Adipose tissue (tissue), 3 donors: ENCODE measurements at regions not wholly inside any gene's neighbourhood (a gene's known extent, or its start where the extent isn't known, plus 50 kb on each side); places are given as distances from the start of the nearest gene placed in this dataset.

ENCODE experiments used
- H3K27ac ChIP-seq: one replicate; pipeline ENCODE4 v1.5.1; 2013; ENCODE audit warnings: low read depth, low read length
- WGBS, 3 donors: extraction: QIAGEN DNeasy Blood & Tissue Kit; methylation state at CpG; one replicate each; pipeline ENCODE4 v1.1.7; 2013; 5-methylcytosine and 5-hydroxymethylcytosine counted together
- donor health status: healthy with polysubstance abuse.
- donor health status: Bipolar disorder and iron deficiency.
- donor health status: healthy.

- H3K27ac ChIP-seq = no peak overlapping the region
- 82 to 84% (median 83%) methylated on average over 3 of the region's 3 CpGs for WGBS, 3 donors
Observed at GRCh38 chr18:22634464-22634863, 216.7 kb upstream of the CTAGE1 start.

DNA sequence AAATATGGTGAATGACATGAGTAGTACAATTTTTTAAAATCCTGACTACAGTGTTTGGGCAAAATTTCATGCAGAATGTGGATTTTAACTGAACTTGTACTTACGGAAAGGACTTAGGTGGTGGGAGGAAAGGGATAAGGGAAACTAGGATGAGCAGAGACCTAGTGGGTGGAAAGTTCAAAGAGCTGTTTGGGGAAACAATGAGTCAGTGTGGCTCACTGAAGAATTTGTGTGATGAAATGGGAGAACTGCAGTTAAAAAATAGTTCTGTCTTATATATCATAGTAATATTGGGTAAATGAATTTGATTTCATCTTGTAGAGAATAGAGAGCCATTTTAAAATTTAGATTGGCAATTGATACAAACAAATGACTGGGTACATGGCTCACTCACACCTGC lies 220.1 kb upstream of the CTAGE1 start:
- H3K27ac ChIP-seq = no peak overlapping the region
- WGBS, 3 donors = 79 to 98% (median 79%) methylated on average over 1 of the region's 1 CpG

DNA sequence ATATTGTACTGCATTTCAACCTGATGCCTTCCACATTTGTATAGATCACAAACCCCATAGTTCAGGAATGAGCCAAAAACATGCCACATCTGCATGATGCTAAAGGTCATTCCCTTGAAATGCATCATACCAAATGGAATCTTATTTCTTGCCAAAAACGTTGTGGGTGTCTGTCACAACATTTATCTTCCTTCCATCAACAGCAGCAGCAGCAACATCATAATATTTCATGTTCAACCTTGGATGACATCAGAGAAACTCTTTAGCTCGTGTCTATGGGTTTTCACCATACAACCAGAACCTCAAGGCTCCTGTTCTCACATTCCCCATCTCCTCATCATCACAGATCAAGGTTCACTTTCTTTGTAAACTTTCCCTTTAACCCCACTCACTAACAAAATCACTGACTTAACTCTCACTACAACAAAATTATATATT lies 221.3 kb upstream of the CTAGE1 start:
- H3K27ac ChIP-seq = no peak overlapping the region
- 13 to 46% (median 40%) methylated on average over 2 of the region's 2 CpGs for WGBS, 3 donors

DNA sequence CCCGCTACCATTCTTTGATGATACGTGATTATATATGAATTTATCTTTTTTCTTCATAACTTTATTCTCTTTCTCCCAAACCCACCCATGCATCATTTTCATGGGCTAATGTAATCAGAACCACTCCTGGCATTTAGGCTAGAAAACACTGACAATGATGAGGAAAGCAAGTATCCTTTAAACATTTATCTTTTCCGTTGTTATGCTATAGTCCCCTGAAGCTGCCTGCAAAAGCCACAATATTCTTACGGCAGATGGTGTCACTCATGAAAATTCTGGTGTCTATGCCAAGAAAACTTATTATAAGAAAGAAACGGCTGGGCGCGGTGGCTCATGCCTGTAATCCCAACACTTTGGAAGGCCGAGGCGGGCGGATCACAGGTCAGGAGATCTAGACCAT lies 221.8 kb upstream of the CTAGE1 start:
- WGBS, 3 donors = 83 to 87% (median 85%) methylated on average over 7 to 10 of the region's 10 CpGs

GRCh38 chr18:22640281-22640842 lies 222.6 kb upstream of the CTAGE1 start:
- H3K27ac ChIP-seq = no peak overlapping the region
- WGBS, 3 donors = 64 to 80% (median 72%) methylated on average over 4 of the region's 4 CpGs

More for the DNA sequence above, 221.8 kb upstream of the CTAGE1 start:
- H3K27ac ChIP-seq = no peak overlapping the region

GRCh38 chr18:22641958-22642357 lies 224.2 kb upstream of the CTAGE1 start:
- no peak overlapping the region for H3K27ac ChIP-seq
- 33 to 58% (median 54%) methylated on average over 4 of the region's 4 CpGs for WGBS, 3 donors

DNA sequence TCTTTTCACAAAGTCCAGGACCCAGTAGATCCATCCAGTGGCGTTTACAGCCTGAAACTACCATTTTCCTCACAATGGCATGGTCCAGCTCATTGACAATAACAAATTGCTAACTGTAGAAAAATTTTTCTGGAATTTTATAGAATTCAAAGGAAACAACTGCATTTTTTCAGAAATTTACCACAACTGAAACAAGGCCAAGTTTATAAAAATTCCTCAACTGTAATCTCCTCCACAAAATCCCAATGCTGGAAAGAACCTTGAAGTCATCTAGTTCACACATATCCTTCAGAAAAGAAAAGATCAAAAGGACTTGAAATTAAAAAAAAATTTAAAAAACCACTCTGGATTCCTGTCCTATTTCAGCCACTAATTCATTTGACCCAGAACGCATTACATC lies 226.0 kb upstream of the CTAGE1 start:
- 86 to 96% (median 91%) methylated on average over 2 of the region's 2 CpGs for WGBS, 3 donors
- no peak overlapping the region for H3K27ac ChIP-seq

GRCh38 chr18:22650247-22650646 lies 232.5 kb upstream of the CTAGE1 start:
- no peak overlapping the region for H3K27ac ChIP-seq

GRCh38 chr18:22657619-22658018 lies 239.9 kb upstream of the CTAGE1 start:
- no peak overlapping the region for H3K27ac ChIP-seq
- 66 to 80% (median 73%) methylated on average over 1 of the region's 1 CpG for WGBS, 3 donors

GRCh38 chr18:22658318-22658717 lies 240.6 kb upstream of the CTAGE1 start:
- 76 to 85% (median 82%) methylated on average over 2 of the region's 2 CpGs for WGBS, 3 donors
- no peak overlapping the region for H3K27ac ChIP-seq

DNA sequence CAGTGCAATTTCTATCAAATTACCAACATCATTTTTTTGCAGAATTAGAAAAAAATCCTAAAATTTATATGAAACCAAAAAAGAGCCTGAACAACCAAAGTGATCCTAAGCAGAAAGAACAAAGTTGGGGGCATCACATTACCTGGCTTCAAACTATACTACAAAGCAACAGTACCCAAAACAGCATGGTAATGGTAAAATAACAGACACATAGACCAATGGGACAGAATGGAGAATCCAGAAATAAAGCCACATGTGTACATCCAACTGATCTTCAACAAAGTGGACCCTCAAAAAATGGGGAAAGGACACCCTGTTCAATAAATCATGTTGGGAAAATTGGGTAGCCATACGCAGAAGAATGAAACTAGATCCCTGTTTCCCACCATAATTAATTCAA lies 245.7 kb upstream of the CTAGE1 start:
- WGBS, 3 donors = 93 to 97% (median 95%) methylated on average over 1 of the region's 1 CpG
- no peak overlapping the region for H3K27ac ChIP-seq

GRCh38 chr18:22666411-22666940 lies 248.8 kb upstream of the CTAGE1 start:
- WGBS, 3 donors = 63 to 87% (median 82%) methylated on average over 4 of the region's 4 CpGs
- H3K27ac ChIP-seq = no peak overlapping the region

GRCh38 chr18:22667156-22667555 lies 249.4 kb upstream of the CTAGE1 start:
- WGBS, 3 donors = 69 to 77% (median 71%) methylated on average over 4 of the region's 4 CpGs
- H3K27ac ChIP-seq = no peak overlapping the region

DNA sequence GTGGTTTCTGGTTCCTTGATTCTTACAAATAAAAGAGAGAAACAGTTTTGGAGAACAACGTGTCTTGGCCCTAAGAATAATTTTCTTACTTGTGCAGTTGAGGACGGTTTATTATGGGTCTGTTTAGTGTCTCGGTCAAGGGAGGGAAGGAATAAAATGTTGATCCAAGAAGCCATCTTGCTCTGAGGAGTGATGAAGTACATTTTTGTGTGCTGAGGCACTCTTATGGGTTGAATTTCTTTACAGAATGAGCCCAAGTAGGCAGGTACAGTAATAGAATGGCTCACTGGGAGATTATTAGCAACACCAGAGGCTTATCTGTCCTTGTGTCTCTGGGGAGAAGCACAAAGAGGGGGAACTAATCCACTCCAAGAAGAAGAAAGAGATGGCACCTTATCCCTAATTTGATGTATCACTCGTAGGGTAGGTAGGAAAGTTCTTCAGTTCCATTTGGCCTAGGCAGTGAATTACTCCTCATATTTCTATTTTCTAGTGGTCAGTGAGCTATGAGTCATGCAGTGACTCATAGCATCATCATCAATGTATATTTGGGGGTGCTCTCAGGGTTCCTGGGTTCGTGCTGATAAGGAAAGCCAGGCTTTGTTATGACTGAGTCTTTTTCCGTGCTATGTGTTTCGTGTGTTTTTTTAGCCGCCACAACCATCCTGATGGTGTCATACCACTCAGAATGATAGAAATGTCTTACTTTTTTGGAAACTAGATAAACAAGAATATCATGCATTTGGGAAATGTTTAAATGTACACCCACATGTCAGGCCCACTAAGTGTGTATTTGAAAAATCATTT lies 250.1 kb upstream of the CTAGE1 start:
- 65 to 86% (median 74%) methylated on average over 8 of the region's 8 CpGs for WGBS, 3 donors
- H3K27ac ChIP-seq = no peak overlapping the region

GRCh38 chr18:22668496-22668895 lies 250.8 kb upstream of the CTAGE1 start:
- no peak overlapping the region for H3K27ac ChIP-seq
- 86 to 100% (median 89%) methylated on average over 2 of the region's 2 CpGs for WGBS, 3 donors

- no peak overlapping the region for H3K27ac ChIP-seq
- WGBS, 3 donors = 61 to 69% (median 63%) methylated on average over 1 of the region's 1 CpG
Observed at GRCh38 chr18:22670914-22671313, 253.2 kb upstream of the CTAGE1 start.

GRCh38 chr18:22673182-22673862 lies 255.6 kb upstream of the CTAGE1 start:
- 53 to 87% (median 73%) methylated on average over 3 of the region's 3 CpGs for WGBS, 3 donors
- no peak overlapping the region for H3K27ac ChIP-seq

GRCh38 chr18:22674272-22674671 lies 256.6 kb upstream of the CTAGE1 start:
- 81 to 87% (median 85%) methylated on average over 3 of the region's 3 CpGs for WGBS, 3 donors
- no peak overlapping the region for H3K27ac ChIP-seq

GRCh38 chr18:22675006-22675405 lies 257.3 kb upstream of the CTAGE1 start:
- H3K27ac ChIP-seq = no peak overlapping the region
